ENCODE measurements at regions not wholly inside any gene's neighbourhood (a gene's known extent, or its start where the extent isn't known, plus 50 kb on each side); places are given as distances from the start of the nearest gene placed in this dataset.

DNA sequence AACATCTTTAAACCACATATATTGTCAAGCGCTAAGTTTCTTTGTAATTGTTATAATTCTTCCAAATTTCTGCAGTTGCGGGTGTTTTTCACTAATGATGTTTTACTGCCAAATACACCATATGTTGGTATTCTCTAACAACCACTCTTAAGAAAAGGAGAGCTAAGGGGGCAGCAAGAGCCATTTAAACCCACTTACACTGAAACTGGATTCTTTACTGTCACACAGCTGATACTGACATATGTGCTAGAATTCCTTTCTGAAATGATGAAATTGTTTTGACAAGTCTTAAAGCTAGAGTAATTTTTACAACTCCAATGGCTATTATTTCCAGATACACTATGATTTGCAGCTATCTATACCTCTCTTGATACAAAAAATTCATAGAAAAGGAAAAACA is 483.1 kb downstream of the CDH11 start:
- TF ChIP-seq POLR2AphosphoS5 (IDR thresholded peaks at IDR 0.05; ENCODE audit: low read depth, low read length) (no peak), TAF1 (IDR thresholded peaks at IDR 0.05; ENCODE audit: borderline replicate concordance, insufficient read depth, low read length) (no peak), SIN3A (IDR thresholded peaks at IDR 0.05; ENCODE audit: borderline replicate concordance, insufficient read depth, low read length) (no peak), FOXP2 (optimal IDR thresholded peaks at IDR 0.05; ENCODE audit: borderline replicate concordance, extremely low read depth, extremely low read length, insufficient read depth) (no peak)
- TF ChIP-seq, protein P1, sequence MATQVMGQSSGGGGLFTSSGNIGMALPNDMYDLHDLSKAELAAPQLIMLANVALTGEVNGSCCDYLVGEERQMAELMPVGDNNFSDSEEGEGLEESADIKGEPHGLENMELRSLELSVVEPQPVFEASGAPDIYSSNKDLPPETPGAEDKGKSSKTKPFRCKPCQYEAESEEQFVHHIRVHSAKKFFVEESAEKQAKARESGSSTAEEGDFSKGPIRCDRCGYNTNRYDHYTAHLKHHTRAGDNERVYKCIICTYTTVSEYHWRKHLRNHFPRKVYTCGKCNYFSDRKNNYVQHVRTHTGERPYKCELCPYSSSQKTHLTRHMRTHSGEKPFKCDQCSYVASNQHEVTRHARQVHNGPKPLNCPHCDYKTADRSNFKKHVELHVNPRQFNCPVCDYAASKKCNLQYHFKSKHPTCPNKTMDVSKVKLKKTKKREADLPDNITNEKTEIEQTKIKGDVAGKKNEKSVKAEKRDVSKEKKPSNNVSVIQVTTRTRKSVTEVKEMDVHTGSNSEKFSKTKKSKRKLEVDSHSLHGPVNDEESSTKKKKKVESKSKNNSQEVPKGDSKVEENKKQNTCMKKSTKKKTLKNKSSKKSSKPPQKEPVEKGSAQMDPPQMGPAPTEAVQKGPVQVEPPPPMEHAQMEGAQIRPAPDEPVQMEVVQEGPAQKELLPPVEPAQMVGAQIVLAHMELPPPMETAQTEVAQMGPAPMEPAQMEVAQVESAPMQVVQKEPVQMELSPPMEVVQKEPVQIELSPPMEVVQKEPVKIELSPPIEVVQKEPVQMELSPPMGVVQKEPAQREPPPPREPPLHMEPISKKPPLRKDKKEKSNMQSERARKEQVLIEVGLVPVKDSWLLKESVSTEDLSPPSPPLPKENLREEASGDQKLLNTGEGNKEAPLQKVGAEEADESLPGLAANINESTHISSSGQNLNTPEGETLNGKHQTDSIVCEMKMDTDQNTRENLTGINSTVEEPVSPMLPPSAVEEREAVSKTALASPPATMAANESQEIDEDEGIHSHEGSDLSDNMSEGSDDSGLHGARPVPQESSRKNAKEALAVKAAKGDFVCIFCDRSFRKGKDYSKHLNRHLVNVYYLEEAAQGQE (IDR thresholded peaks at IDR 0.05; ENCODE audit: insufficient read depth in 1 of 2, low read depth in 2 of 2, low read length in 2 of 2), result no peak

DNA sequence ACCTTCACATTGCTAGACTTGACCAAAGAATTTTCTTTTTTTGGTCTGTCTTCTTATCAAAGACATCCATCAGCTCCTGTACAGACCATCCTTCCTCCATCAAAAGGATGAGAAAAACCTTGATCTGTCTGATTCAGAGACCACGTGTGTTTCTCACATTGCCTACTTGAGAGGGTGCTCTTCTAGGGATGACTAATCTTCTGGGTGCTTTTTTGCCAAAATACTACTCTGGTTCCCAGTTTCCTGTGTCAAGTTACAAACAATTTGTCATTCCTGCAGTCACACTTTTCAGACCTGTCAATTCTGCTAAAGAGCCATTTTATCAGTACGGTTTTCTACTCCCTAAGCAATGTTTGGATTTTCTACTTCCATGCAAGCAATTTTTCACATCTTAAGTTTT is 492.2 kb downstream of the CDH11 start:
- TF ChIP-seq FOXP2 (optimal IDR thresholded peaks at IDR 0.05; ENCODE audit: borderline replicate concordance, extremely low read depth, extremely low read length, insufficient read depth), result no peak

DNA sequence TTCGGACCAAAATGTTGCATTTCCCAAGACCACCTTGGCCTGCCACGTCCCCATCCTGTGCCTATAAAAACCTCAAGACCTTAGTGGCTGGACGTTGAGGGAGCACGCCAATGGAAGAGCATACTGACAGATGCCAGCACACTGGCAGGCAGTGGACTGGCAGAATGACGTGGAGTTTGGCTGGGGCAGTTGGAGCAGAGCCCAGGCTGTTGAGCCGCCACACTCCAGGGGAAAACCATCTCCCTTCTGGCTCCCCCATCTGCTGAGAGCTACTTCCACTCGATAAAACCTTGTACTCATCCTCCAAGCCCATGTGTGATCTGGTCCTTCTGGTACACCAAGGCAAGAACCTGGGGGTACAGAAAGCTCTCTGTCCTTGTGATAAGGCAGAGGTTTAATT is 494.1 kb downstream of the CDH11 start:
- TF ChIP-seq, protein P1 (IDR thresholded peaks at IDR 0.05; ENCODE audit: insufficient read depth in 1 of 2, low read depth in 2 of 2, low read length in 2 of 2), result no peak
- TF ChIP-seq POLR2AphosphoS5 (IDR thresholded peaks at IDR 0.05; ENCODE audit: low read depth, low read length), result no peak
- TF ChIP-seq TAF1 (IDR thresholded peaks at IDR 0.05; ENCODE audit: borderline replicate concordance, insufficient read depth, low read length), result no peak
- TF ChIP-seq FOXP2 (optimal IDR thresholded peaks at IDR 0.05; ENCODE audit: borderline replicate concordance, extremely low read depth, extremely low read length, insufficient read depth), result no peak

DNA sequence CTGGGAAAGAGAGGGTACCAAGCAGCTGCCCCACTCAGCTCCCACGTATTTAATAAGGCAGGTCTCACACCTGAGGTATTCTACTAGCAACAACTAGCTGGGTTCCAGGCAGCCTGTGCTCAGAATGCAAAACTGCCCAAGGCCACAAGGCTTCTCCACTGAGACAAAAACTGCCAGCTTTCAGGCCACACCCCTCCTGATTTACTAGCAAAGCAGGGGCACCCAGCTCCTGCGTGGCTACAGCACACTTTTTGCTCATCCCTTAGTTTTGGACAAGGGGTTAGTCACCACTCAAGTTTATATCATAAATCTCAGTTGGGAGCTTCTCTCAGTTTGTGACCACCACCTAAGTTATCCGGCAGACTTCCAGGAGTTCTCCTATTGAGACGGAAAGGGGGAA is 494.6 kb downstream of the CDH11 start:
- TF ChIP-seq FOXP2 (optimal IDR thresholded peaks at IDR 0.05; ENCODE audit: borderline replicate concordance, extremely low read depth, extremely low read length, insufficient read depth) (no peak), TAF1 (IDR thresholded peaks at IDR 0.05; ENCODE audit: borderline replicate concordance, insufficient read depth, low read length) (no peak), POLR2AphosphoS5 (IDR thresholded peaks at IDR 0.05; ENCODE audit: low read depth, low read length) (no peak), SIN3A (IDR thresholded peaks at IDR 0.05; ENCODE audit: borderline replicate concordance, insufficient read depth, low read length) (no peak)
- TF ChIP-seq, protein P1 (IDR thresholded peaks at IDR 0.05; ENCODE audit: insufficient read depth in 1 of 2, low read depth in 2 of 2, low read length in 2 of 2), result no peak

DNA sequence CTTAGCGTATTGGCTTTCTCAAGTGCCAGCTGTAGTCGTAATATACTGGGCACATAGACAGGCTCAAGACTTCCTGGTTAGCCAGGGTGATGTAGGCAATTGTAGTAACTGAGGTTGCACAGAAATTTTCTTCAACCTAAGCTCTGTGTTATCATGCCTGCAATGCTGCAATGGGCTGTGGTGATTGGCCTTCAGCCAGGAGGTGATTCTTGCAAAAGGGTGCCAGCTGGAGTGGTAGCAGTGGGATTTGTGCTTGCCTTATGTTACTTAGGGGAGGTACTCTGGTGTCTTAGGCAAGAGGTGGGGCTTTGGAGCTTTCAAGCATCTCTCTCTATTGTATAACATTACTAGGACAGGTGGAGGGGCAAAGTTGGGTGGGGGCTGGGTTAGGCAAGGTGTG is 495.1 kb downstream of the CDH11 start:
- TF ChIP-seq FOXP2 (optimal IDR thresholded peaks at IDR 0.05; ENCODE audit: borderline replicate concordance, extremely low read depth, extremely low read length, insufficient read depth), result no peak
- TF ChIP-seq TAF1 (IDR thresholded peaks at IDR 0.05; ENCODE audit: borderline replicate concordance, insufficient read depth, low read length), result no peak
- no peak for TF ChIP-seq POLR2AphosphoS5 (IDR thresholded peaks at IDR 0.05; ENCODE audit: low read depth, low read length)
- no peak for TF ChIP-seq SIN3A (IDR thresholded peaks at IDR 0.05; ENCODE audit: borderline replicate concordance, insufficient read depth, low read length)
- TF ChIP-seq, protein P1 (IDR thresholded peaks at IDR 0.05; ENCODE audit: insufficient read depth in 1 of 2, low read depth in 2 of 2, low read length in 2 of 2), result no peak

Data from PFSK-1 (cell line).